Superior temporal gyrus (tissue), 1 donor: ENCODE measurements at regions not wholly inside any gene's neighbourhood (a gene's known extent, or its start where the extent isn't known, plus 50 kb on each side); places are given as distances from the start of the nearest gene placed in this dataset.

ENCODE experiments used
- DNase-seq: peaks from one replicate; pipeline ENCODE4 v3.0.0-alpha.2; 2016; ENCODE audit errors: extremely low spot score

- DNase-seq: no peak
These were observed 162.6 kb upstream of the FN1 start for GRCh38 chr2:215598376-215598975.

GRCh38 chr2:215597577-215597976 lies 161.7 kb upstream of the FN1 start:
- DNase-seq: no peak

GRCh38 chr2:215594766-215595165 lies 158.9 kb upstream of the FN1 start:
- no peak for DNase-seq

- DNase-seq: no peak
These were observed 154.3 kb upstream of the FN1 start for GRCh38 chr2:215590010-215590745.

GRCh38 chr2:215583881-215584280 lies 148.0 kb upstream of the FN1 start:
- DNase-seq: no peak

GRCh38 chr2:215579809-215580208 lies 143.9 kb upstream of the FN1 start:
- no peak for DNase-seq

- no peak for DNase-seq
These were observed 141.5 kb upstream of the FN1 start for GRCh38 chr2:215577356-215577755.

GRCh38 chr2:215576572-215576971 lies 140.7 kb upstream of the FN1 start:
- no peak for DNase-seq

GRCh38 chr2:215573496-215573895 lies 137.6 kb upstream of the FN1 start:
- DNase-seq: no peak

GRCh38 chr2:215572341-215572848 lies 136.5 kb upstream of the FN1 start:
- DNase-seq: no peak

GRCh38 chr2:215571689-215572088 lies 135.8 kb upstream of the FN1 start:
- no peak for DNase-seq

GRCh38 chr2:215567504-215567903 lies 131.6 kb upstream of the FN1 start:
- no peak for DNase-seq

GRCh38 chr2:215565897-215566296 lies 130.0 kb upstream of the FN1 start:
- DNase-seq: no peak

- no peak for DNase-seq
These were observed 121.8 kb upstream of the FN1 start for GRCh38 chr2:215557701-215558100.

- no peak for DNase-seq
These were observed 121.1 kb upstream of the FN1 start for GRCh38 chr2:215556979-215557378.

GRCh38 chr2:215554689-215555498 lies 119.0 kb upstream of the FN1 start:
- no peak for DNase-seq

GRCh38 chr2:215553946-215554345 lies 118.1 kb upstream of the FN1 start:
- DNase-seq: no peak

- DNase-seq: no peak
These were observed 116.3 kb upstream of the FN1 start for GRCh38 chr2:215552144-215552580.

GRCh38 chr2:215550331-215550730 lies 114.5 kb upstream of the FN1 start:
- no peak for DNase-seq

- DNase-seq: no peak
These were observed 112.8 kb upstream of the FN1 start for GRCh38 chr2:215548714-215549113.

- DNase-seq: no peak
These were observed 106.8 kb upstream of the FN1 start for GRCh38 chr2:215542690-215543089.

- DNase-seq: no peak
These were observed 104.8 kb upstream of the FN1 start for GRCh38 chr2:215540658-215541057.

GRCh38 chr2:215537611-215538010 lies 101.7 kb upstream of the FN1 start:
- DNase-seq: no peak
